ENCODE measurements at regions not wholly inside any gene's neighbourhood (a gene's known extent, or its start where the extent isn't known, plus 50 kb on each side); places are given as distances from the start of the nearest gene placed in this dataset.
"Not testable (repeated sequence)": the region's sequence is repeated elsewhere in the genome, so short reads cannot be mapped to it uniquely, and the experiment has no call there.

DNA sequence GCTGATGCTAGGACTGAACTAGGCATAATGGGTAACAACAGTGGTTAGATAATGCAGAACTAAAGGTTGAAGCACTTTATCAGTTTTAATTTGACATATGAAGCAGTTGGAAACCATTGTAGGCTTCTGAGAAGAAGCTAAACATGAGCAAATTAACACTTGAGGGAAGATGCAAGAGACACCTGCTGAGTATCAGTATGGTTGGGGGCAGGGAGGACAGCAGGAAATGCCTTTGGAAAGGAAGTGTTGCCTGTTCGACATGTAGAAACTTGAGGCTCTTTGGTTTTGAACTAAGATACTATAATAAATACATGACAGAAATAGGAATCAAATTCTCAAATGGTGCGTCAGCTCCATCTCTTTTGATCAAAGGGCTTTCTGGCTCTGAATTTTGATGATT lies 115.6 kb downstream of the FHIP1A start:
- WGBS, 5 donors: 50 to 56% (median 54%) methylated on average over 2 of the region's 2 CpGs
- intact Hi-C loops (cut with DNase I; ENCODE audit: low total_unique reads): no loop called here
- Histone ChIP-seq H3K4me3 (no peak overlapping the region), H3K27ac (no peak overlapping the region), H3K4me1 (no peaks in the 10 kb centered on the region), H3K27me3 (replicated peaks in 1 of 7) (no peaks in the 10 kb centered on the region), H3K9me3 (no peaks in the 10 kb centered on the region), H3K36me3 (no peaks in the 10 kb centered on the region)
- TF ChIP-seq, protein P1, sequence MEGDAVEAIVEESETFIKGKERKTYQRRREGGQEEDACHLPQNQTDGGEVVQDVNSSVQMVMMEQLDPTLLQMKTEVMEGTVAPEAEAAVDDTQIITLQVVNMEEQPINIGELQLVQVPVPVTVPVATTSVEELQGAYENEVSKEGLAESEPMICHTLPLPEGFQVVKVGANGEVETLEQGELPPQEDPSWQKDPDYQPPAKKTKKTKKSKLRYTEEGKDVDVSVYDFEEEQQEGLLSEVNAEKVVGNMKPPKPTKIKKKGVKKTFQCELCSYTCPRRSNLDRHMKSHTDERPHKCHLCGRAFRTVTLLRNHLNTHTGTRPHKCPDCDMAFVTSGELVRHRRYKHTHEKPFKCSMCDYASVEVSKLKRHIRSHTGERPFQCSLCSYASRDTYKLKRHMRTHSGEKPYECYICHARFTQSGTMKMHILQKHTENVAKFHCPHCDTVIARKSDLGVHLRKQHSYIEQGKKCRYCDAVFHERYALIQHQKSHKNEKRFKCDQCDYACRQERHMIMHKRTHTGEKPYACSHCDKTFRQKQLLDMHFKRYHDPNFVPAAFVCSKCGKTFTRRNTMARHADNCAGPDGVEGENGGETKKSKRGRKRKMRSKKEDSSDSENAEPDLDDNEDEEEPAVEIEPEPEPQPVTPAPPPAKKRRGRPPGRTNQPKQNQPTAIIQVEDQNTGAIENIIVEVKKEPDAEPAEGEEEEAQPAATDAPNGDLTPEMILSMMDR (IDR thresholded peaks at IDR 0.05 in 8 of 11, conservative IDR thresholded peaks at IDR 0.05 in 3 of 11): no peak
- TF ChIP-seq POLR2A (IDR thresholded peaks at IDR 0.05): no peak
- no peak for TF ChIP-seq POLR2AphosphoS5 (IDR thresholded peaks at IDR 0.05)
- no peak for DNase-seq

DNA sequence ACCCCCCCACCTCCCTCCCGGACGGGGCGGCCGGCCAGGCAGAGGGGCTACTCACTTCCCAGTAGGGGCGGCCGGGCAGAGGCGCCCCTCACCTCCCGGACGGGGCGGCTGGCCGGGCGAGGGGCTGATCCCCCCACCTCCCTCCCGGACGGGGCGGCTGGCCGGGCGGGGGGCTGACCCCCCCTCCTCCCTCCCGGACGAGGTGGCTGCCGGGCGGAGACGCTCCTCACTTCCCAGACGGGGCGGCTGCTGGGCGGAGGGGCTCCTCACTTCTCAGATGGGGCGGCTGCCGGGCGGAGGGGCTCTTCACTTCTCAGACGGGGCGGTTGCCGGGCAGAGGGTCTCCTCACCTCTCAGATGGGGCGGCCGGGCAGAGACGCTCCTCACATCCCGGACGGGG lies 117.5 kb downstream of the FHIP1A start:
- H3K27ac ChIP-seq; DNase-seq; H3K36me3 ChIP-seq; H3K4me3 ChIP-seq; H3K4me1 ChIP-seq; H3K27me3 ChIP-seq (replicated peaks in 1 of 7); intact Hi-C loops (cut with DNase I; ENCODE audit: low total_unique reads); H3K9me3 ChIP-seq: not testable (repeated sequence)
- WGBS, 5 donors: 89 to 92% (median 89%) methylated on average over 25 to 36 of the region's 36 CpGs; no CpG with 5 or more reads in 2 of the 5 donors

DNA sequence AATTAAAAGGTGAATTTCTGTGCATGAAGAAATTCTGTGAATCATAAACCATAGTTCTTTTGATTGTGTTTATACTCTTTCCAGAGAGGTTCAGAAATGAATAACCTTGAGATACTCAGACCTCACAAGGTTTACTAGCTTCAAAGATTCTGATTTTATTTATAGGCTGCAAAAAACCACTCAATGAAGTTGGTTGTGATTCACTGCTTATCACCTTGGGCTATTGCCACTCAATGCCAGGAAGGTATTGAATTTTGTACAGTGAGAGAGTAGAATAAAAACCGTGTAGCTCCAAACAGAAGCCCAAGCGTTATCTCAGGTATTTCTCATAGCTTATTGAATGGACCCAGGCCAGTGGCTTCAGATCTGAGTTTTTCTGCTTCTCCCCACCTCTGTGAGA lies 118.7 kb downstream of the FHIP1A start:
- Histone ChIP-seq H3K27me3 (replicated peaks in 1 of 7) (no peaks in the 10 kb centered on the region), H3K36me3 (no peaks in the 10 kb centered on the region), H3K27ac (no peak overlapping the region), H3K4me1 (no peaks in the 10 kb centered on the region), H3K4me3 (no peak overlapping the region), H3K9me3 (no peaks in the 10 kb centered on the region)
- no peak for DNase-seq
- intact Hi-C loops (cut with DNase I; ENCODE audit: low total_unique reads): no loop called here
- no peak for TF ChIP-seq POLR2A (IDR thresholded peaks at IDR 0.05)
- TF ChIP-seq, protein P1 (IDR thresholded peaks at IDR 0.05 in 8 of 11, conservative IDR thresholded peaks at IDR 0.05 in 3 of 11): no peak
- no peak for TF ChIP-seq POLR2AphosphoS5 (IDR thresholded peaks at IDR 0.05)
- WGBS, 5 donors: 86 to 93% (median 90%) methylated on average over 2 of the region's 2 CpGs

DNA sequence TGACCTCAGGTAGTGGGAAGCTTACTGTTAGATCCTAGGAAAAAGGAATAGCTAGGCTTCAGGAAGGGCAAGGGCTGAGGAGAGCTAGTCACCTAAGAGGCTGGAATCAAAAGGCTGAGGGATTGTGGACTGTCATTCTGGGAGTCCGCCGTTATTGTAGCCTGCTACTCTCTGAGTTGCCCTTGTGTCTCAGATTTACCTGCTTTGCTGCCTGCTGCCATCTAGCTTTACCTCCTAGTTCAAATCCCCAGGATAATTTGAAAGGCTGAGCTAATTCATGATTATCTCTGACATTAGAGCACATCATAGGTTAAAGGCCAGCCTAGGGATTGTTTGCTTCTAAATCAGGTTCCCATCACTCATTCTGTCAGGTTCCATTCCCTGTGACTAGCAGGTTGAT lies 120.2 kb downstream of the FHIP1A start:
- no peak for DNase-seq
- 75 to 92% (median 82%) methylated on average over 2 of the region's 2 CpGs for WGBS, 5 donors
- TF ChIP-seq, protein P1 (IDR thresholded peaks at IDR 0.05 in 8 of 11, conservative IDR thresholded peaks at IDR 0.05 in 3 of 11): no peak
- H3K27ac ChIP-seq: no peak overlapping the region
- no peaks in the 10 kb centered on the region for H3K4me1 ChIP-seq
- H3K27me3 ChIP-seq (replicated peaks in 1 of 7): no peaks in the 10 kb centered on the region
- H3K9me3 ChIP-seq: no peaks in the 10 kb centered on the region
- intact Hi-C loops (cut with DNase I; ENCODE audit: low total_unique reads): no loop called here
- H3K36me3 ChIP-seq: no peaks in the 10 kb centered on the region
- H3K4me3 ChIP-seq: no peak overlapping the region

DNA sequence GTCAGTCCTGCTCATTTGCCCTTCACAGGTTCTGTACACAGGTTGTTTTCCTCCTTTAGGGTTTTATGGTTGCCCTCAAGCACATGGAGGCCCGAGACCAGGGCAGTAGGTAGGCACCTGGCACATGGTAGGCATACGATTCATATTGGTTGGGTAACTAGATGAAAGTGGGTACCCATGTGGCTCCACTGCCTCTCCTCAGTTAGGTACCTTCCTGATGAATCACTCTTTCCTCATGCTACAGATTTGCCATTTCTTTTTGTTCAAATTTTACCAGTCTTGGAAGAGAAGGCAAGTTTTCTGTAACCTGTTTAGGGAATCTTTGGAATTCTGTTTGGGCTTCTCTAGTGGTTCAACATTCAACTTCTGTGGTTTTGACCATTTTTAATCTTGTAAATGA lies 121.3 kb downstream of the FHIP1A start:
- 74 to 93% (median 88%) methylated on average over 2 of the region's 2 CpGs for WGBS, 5 donors
- intact Hi-C loops (cut with DNase I; ENCODE audit: low total_unique reads): no loop called here
- Histone ChIP-seq H3K9me3 (no peaks in the 10 kb centered on the region), H3K36me3 (no peaks in the 10 kb centered on the region), H3K27ac (no peak overlapping the region), H3K27me3 (replicated peaks in 1 of 7) (no peaks in the 10 kb centered on the region), H3K4me1 (no peaks in the 10 kb centered on the region), H3K4me3 (no peak overlapping the region)
- no peak for DNase-seq
- TF ChIP-seq POLR2A (IDR thresholded peaks at IDR 0.05): no peak
- no peak for TF ChIP-seq POLR2AphosphoS5 (IDR thresholded peaks at IDR 0.05)
- TF ChIP-seq, protein P1 (IDR thresholded peaks at IDR 0.05 in 8 of 11, conservative IDR thresholded peaks at IDR 0.05 in 3 of 11): no peak
